ENCODE measurements at regions not wholly inside any gene's neighbourhood (a gene's known extent, or its start where the extent isn't known, plus 50 kb on each side); places are given as distances from the start of the nearest gene placed in this dataset.
"Not testable (repeated sequence)": the region's sequence is repeated elsewhere in the genome, so short reads cannot be mapped to it uniquely, and the experiment has no call there.

- peak in 1 of 3 experiments; percentile 4 for DNase-seq (ENCODE audit: low read depth in 3 of 3)
Observed at GRCh38 chr7:65731562-65732035, 141.3 kb upstream of the VKORC1L1 start.

GRCh38 chr7:65744406-65744805 is 128.5 kb upstream of the VKORC1L1 start:
- no peak for DNase-seq (ENCODE audit: low read depth in 3 of 3)

- DNase-seq (ENCODE audit: low read depth in 3 of 3): no peak
Observed at GRCh38 chr7:65746398-65746669, 126.5 kb upstream of the VKORC1L1 start.

GRCh38 chr7:65749039-65749438 is 123.8 kb upstream of the VKORC1L1 start:
- no peak for DNase-seq (ENCODE audit: low read depth in 3 of 3)

GRCh38 chr7:65749518-65749917 is 123.4 kb upstream of the VKORC1L1 start:
- DNase-seq (ENCODE audit: low read depth in 3 of 3): no peak

- peak; percentile 75 to 88 (median 84) for DNase-seq (ENCODE audit: low read depth in 3 of 3)
Observed at GRCh38 chr7:65750511-65751344, 122.1 kb upstream of the VKORC1L1 start.

- not testable (repeated sequence) for DNase-seq (ENCODE audit: low read depth in 3 of 3)
Observed at GRCh38 chr7:65754070-65754469, 118.8 kb upstream of the VKORC1L1 start.

DNA sequence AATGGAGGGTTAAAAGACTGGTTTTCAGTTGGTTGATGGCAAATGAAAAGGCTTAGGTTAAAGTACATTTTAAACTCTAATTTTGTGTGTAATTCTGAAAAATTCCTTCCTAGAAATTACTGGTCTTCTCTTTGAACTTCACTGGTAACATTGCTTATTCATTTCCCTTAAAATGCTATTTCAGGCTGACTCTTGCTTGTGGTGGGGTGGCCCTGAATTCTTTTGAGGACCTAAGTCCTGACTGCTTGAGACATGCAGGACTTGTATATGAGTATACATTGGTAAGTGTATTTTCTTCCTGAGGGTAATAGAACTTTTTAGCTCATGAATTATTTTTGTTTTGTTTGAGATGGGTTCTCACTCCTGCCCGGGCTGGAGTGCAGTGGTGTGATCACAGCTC is 113.9 kb upstream of the VKORC1L1 start:
- not testable (repeated sequence) for DNase-seq (ENCODE audit: low read depth in 3 of 3)

GRCh38 chr7:65762712-65763111 is 110.2 kb upstream of the VKORC1L1 start:
- DNase-seq (ENCODE audit: low read depth in 3 of 3): not testable (repeated sequence)

DNA sequence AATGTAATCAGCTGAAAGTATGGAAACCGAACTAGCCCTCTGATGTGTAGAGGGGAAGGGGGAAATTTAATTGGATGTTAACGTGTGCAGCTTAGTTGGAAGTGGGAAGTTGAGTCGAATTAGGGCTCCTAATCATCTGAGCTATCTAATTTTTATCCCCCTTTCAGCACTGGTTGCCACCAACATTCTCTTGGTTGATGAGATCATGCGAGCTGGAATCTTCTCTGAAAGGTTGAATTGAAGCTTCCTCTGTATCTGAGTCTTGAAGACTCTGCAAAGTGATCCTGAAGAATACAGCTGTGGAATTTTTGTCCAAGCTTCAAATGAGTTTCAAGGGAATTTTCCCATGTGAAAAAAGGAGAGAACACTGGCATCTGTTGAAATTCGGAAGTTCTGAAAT is 109.8 kb upstream of the VKORC1L1 start:
- not testable (repeated sequence) for DNase-seq (ENCODE audit: low read depth in 3 of 3)

- peak; percentile 87 to 95 (median 92) for DNase-seq (ENCODE audit: low read depth in 3 of 3)
Observed at GRCh38 chr7:65770473-65771225, 102.2 kb upstream of the VKORC1L1 start.

DNA sequence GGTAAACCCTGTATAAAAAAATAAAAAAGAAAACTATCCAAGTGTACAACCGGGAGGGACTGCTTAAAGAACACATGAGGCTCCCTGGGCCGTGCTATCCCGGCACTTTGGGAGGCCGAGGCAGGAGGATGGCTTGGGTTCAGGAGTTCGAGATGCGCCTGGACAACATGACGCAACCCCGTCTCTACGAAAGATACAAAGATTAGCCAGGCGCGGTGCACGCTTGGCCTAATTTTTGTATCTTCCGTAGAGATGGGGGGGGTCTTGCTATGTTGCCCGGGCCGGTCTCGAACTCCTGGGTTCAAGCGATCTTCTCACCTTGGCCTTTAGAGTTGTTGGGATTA is 101.7 kb upstream of the VKORC1L1 start:
- not testable (repeated sequence) for DNase-seq (ENCODE audit: low read depth in 3 of 3)

DNA sequence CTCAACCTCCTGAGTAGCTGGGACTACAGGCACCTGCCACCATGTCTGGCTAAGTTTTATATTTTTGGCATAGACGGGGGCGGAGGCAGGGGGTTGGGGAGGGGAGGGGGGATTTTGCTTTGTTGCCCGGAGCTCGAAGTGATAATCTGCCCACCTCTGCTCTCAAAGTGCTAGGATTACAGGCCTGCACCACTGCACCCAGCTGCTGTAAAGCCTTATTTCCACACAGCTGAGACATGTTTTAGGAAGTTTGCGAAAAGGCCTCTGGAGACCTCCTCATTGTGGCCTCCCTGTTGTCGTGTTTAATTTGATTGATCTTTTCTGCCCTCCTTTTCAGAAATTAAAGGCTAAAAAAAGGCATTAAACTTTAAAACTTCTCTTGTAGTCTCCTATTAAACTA is 96.2 kb upstream of the VKORC1L1 start:
- not testable (repeated sequence) for DNase-seq (ENCODE audit: low read depth in 3 of 3)

DNA sequence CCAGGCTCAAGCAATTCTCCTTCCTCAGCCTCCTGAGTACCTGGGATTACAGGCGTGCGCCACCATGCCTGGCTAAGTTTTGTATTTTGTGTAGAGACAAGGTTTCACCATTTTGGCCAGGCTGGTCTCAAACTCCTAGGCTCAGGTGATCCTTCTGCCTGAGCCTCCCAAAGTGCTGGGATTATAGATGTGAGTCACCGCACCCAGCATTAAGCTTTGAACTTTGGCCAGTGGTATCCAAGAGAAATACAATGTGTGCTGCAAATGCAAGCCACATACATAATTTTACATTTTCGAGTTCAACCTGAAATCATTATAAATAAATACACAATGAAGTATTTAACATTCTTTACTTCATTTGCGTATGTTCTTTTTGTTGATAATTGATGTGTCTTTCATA is 82.9 kb upstream of the VKORC1L1 start:
- DNase-seq (ENCODE audit: low read depth in 3 of 3): not testable (repeated sequence)

- not testable (repeated sequence) for DNase-seq (ENCODE audit: low read depth in 3 of 3)
Observed at GRCh38 chr7:65791788-65792187, 81.1 kb upstream of the VKORC1L1 start.

GRCh38 chr7:65792726-65793125 is 80.1 kb upstream of the VKORC1L1 start:
- not testable (repeated sequence) for DNase-seq (ENCODE audit: low read depth in 3 of 3)

GRCh38 chr7:65794671-65795391 is 78.0 kb upstream of the VKORC1L1 start:
- not testable (repeated sequence) for DNase-seq (ENCODE audit: low read depth in 3 of 3)

GRCh38 chr7:65795392-65795716 is 77.5 kb upstream of the VKORC1L1 start:
- not testable (repeated sequence) for DNase-seq (ENCODE audit: low read depth in 3 of 3)

DNA sequence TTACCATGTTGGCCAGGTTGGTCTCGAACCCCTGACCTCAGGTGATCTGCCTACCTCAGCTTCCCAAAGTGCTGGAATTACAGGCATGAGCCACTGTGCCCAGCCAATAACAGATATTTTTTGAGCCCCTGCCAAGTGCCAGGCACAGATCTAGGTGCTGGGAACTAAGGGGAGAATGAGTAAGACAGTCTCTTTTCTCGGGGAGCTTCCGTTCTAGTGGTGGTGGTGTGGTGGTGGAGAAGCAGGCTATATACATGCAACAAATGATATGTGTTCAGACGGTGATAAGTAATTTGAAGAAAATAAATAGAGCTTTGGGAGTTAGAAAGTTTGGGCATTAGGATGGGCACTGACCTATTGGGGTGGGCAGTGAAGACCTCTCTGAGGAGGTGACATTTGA is 76.7 kb upstream of the VKORC1L1 start:
- DNase-seq (ENCODE audit: low read depth in 3 of 3): no peak

DNA sequence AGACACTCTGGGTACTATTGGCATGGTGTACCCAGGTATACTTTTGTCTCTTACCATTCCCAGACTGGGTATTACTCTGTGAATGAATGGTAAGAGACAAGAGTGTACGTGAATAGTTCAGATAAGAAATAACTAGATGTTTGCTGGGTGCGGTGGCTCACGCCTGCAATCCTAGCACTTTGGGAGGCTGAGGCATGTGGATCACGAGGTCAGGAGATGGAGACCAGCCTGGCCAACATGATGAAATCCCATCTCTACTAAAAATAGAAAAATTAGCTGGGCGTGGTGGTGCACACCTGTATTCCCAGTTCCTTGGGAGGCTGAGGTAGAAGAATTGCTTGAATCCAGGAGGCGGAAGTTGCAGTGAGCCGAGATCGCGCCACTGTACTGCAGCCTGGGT is 75.8 kb upstream of the VKORC1L1 start:
- DNase-seq (ENCODE audit: low read depth in 3 of 3): not testable (repeated sequence)

- DNase-seq (ENCODE audit: low read depth in 3 of 3): not testable (repeated sequence)
Observed at GRCh38 chr7:65797566-65797965, 75.3 kb upstream of the VKORC1L1 start.

Measured in stimulated activated CD4-positive, alpha-beta T cell treated with anti-CD3 and anti-CD28 coated beads, TNF-alpha, amount 100 ng/mL, for 24 hours (primary cell).